ENCODE measurements at regions not wholly inside any gene's neighbourhood (a gene's known extent, or its start where the extent isn't known, plus 50 kb on each side); places are given as distances from the start of the nearest gene placed in this dataset.

DNA sequence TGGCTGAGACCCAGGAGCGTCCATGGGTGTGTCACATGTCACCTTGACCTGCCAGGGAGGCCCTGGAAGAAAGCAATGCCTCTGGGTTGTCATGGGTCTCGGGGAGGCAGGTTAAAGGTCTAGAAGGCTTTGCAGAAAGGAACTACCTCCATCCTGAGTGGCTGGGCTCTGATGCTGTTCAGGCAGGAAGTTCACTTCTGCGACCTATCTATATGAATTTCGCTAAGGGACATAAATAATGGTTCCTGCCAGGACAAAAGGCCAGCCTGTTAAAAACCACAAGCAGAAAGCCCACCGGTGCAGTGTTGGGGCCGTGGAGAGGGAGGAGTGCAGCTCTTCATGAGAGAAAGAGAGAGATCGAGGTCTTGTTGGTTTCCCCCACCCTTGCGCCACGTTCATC is 182.9 kb downstream of the PTPN20 start:
- TF ChIP-seq, protein P1, sequence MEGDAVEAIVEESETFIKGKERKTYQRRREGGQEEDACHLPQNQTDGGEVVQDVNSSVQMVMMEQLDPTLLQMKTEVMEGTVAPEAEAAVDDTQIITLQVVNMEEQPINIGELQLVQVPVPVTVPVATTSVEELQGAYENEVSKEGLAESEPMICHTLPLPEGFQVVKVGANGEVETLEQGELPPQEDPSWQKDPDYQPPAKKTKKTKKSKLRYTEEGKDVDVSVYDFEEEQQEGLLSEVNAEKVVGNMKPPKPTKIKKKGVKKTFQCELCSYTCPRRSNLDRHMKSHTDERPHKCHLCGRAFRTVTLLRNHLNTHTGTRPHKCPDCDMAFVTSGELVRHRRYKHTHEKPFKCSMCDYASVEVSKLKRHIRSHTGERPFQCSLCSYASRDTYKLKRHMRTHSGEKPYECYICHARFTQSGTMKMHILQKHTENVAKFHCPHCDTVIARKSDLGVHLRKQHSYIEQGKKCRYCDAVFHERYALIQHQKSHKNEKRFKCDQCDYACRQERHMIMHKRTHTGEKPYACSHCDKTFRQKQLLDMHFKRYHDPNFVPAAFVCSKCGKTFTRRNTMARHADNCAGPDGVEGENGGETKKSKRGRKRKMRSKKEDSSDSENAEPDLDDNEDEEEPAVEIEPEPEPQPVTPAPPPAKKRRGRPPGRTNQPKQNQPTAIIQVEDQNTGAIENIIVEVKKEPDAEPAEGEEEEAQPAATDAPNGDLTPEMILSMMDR (IDR thresholded peaks at IDR 0.05): no peak
- no peak for TF ChIP-seq EZH2 (IDR thresholded peaks at IDR 0.05; ENCODE audit: borderline replicate concordance, insufficient read depth, low read depth, low read length, poor library complexity, severe bottlenecking)
